SK-MEL-5 (cell line): ENCODE measurements at regions not wholly inside any gene's neighbourhood (a gene's known extent, or its start where the extent isn't known, plus 50 kb on each side); places are given as distances from the start of the nearest gene placed in this dataset.

Experiments used
- DNase-seq: peaks from one replicate; pipeline ENCODE4 v3.0.0-alpha.2; 2016; ENCODE audit warnings: low read depth, low spot score
- in situ Hi-C: cut with HindIII; loops from 2 replicates; pipeline ENCODE4 v1.10.0; 2016; ENCODE audit warnings: low sequenced_read_pairs, high pct_unique_total_duplicates, low pct_unique_long_range_greater_than_20kb

DNA sequence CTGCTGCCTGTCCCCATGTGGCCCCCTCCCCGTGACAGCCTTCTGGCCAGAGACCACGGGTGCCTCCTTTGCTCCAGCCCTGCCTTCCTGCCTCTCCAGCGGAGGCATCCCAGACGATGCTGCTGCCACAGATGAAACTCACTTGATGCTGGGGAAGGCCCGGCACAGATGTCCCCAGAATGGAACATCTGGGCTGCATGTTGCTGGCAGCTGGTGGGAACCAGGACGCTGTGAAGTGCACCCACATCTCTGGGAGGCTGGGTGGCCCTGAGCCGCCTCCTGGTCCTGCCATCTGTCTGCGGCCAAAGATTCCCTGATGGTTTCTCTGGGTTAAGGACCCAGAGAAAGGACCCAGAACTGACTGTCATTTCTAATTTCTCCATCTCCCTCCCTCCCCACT is 51.9 kb upstream of the PTPRS start:
- DNase-seq = no peak
- in situ Hi-C loops = no loop called here

DNA sequence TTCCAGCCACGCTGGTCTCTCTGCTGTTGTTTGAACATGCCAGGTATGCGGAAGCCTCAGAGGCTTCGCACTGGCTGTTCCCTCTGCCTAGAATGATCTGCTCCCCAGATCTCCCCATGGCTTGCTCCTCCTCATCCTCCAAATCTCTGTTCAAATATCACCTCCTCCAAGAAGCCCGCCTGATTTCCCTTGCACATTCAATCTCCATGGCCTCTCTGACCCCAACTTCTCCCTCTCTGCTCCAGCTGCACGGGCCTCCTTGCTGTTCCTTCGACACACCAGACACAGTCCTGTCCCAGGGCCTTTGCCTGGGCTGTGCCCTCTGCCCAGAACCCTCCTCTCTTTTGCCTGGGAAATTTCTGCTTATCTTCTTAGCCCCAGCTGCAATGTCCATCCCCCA is 52.5 kb upstream of the PTPRS start:
- no peak for DNase-seq

GRCh38 chr19:5394551-5395505 is 54.2 kb upstream of the PTPRS start:
- DNase-seq = no peak
- in situ Hi-C loops = no loop called here

More for the DNA sequence above, 52.5 kb upstream of the PTPRS start:
- in situ Hi-C loops = no loop called here

GRCh38 chr19:5395556-5395955 is 54.9 kb upstream of the PTPRS start:
- DNase-seq = peak; percentile 11
- in situ Hi-C loops = no loop called here

DNA sequence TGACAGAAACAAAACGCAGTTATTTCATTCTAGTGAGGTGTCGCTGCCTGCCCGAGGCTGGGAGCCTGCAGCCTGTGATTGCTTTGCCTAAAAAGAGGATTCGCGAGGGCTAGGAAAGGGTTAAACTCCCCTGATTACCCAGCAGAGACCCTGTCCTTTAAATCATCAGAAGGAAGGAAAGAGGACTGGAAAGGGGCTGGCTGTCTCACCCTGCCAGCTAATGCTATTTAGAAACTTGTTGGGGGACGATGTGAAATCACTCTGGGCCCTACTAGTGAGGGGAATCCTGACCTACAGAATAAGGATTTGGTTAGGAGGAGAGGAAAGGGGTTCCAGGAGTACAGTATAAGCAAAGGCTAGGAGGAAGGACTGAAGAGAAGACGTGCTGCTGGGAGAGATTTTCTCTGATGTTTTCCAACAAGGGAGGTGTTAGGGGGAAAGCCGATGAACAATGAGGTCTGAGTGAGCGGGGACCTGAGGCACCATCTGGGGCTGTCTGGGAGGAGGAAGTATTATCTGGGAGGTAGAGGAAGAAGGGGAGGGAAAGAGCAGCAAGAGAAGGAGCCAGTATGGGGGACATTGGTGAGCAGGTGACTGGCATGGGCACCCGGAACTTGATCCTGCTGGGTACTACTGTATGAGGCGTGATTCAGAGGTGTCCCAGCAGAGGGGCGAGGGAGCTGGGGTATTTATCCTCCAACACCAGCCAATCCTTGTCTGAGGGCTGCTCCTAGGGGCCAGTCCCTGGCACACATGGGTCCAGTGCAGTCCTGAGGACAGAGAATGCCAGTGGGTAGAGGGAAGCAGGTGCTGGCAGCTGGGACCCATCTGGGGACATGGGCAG is 55.7 kb upstream of the PTPRS start:
- in situ Hi-C loops = no loop called here
- no peak for DNase-seq

DNA sequence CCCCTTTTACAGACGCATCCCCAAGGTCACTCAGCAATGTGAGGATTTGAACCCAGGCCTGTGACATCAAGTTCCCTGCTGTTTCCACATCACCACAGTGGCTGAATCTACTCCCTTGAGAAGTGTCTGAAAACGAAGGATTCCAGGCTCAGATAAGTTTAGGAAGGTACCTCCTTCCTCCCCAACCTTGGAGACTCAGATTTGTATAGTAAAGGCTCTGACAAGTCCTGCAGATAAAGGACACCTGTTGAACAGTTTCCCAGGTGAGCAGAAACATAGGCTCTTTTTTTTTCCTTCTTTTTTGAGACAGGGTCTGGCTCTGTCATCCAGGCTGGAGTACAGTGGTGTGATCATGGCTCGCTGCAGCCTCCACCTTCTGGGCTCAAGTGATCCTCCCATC is 56.4 kb upstream of the PTPRS start:
- DNase-seq = no peak
- in situ Hi-C loops = no loop called here

DNA sequence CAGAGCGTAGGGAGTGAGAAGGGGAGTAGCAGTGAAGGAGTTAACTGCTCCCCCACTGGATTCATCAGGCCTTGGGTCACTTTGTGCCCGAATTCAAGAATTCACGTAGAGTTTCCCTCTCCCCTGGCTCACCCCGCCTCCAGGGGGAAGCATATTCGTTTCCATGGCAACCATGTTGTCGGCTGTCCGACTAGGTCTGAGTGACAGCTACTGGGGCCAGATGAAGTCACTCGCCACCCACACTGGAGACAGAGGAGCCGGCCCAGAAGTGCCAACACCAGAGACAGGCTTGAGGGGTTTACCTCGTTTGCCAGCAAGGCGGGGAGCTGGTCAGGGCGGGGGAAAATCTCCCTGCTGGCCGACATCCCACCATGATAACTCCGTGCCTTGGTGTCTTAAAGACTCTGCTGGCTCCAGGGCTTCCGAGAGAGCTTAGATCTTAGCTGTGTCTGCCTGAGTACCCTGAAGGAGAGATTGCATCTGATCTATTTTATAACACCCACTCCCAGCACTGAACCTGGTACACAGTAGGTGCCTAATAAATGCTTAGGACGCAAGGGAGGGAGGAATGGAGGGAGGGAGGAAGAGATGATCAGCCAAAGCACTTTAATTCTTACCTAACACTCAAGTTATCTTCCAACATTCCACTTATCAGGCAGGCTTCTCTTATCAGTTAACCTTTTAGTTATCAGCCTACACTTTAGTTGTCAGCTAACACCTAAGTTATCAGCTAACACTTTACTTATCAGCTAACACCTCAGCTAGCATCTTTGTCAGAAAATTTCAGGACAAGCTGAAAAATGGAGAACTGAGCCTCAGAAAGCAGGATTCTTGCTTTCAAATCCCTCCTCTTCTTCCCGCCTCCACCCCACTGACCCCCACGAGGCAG is 57.2 kb upstream of the ZNRF4 start:
- peak; percentile 24 for DNase-seq
- in situ Hi-C loops = no loop called here

DNA sequence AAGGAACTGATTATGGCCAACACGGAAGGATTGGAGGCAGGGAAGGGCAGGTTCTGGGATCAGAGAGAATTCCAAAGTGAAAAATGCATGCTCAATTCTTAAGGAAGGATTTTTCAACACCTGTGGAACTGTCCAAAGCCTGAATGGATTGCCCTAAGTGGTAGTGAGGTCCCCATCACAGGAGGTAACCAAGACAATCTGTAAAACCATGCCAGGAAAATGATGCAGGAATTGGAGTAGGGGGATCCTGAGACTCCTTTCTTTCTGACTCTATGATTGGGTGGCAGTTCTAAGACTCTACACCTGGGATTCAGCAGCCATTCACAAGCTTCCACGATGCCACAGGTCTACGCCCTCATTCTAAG is 56.5 kb upstream of the ZNRF4 start:
- DNase-seq = no peak
- in situ Hi-C loops = no loop called here

DNA sequence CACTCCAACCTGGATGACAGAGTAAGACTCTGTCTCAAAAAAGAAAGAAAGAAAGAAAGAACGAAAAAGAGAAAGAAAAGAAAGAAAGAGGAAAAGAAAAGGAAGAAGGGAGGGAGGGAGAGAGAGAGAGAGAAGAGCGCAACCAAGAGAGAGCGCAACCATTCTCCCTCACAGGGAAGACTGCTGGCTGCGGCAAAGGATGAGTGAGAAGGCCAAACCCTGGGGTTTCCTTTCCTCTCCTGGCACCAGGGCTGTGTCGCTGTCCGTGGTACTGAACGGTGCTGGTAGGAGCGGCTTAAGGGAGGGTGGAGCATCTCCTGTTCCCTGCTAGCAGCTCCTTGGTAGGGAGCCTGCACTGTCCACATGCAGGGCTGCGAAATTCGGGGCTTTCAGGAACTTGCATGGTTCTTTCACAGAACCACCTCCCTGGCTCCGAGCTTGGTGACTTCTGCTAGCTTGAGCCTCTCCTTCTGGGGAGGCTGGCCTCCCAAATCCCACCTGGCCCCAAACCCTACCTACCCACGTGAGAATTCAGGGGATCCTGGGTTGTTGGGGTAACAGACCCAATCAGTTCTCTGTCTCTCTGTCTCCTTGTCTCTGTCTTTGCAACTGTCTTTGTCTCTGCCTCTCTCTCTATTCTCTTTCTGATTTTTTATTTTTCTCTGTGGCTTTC is 51.1 kb upstream of the ZNRF4 start:
- in situ Hi-C loops = no loop called here
- peak; percentile 80 for DNase-seq
